ENCODE measurements at regions not wholly inside any gene's neighbourhood (a gene's known extent, or its start where the extent isn't known, plus 50 kb on each side); places are given as distances from the start of the nearest gene placed in this dataset.

DNA sequence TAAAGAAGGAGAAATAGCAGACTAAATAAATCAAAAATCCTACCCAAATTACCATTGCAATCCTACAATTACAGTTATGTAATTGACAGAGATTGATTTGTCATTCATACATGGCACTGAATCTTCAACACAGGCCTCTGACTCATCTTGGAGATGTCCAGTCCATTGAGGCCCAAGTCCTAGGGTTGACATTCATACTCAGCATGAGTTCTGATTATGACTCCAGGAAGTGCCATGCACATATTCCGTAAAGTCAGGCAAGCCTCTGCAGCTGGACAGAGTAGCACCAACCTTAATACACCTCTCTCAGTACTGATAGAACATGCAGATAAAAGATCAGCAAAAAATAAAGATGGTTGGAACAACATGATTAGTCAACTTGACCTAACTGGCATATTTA lies 353.7 kb upstream of the NFE2L3 start:
- TF ChIP-seq EGR1 (IDR thresholded peaks at IDR 0.05; ENCODE audit: low read depth) = no peak
- no peak for TF ChIP-seq CTCF (IDR thresholded peaks at IDR 0.05 in 2 of 3, conservative IDR thresholded peaks at IDR 0.05 in 1 of 3; ENCODE audit: borderline replicate concordance in 1 of 3, insufficient read depth in 1 of 3, low read depth in 2 of 3, low read length in 2 of 3)
- TF ChIP-seq, protein P1, sequence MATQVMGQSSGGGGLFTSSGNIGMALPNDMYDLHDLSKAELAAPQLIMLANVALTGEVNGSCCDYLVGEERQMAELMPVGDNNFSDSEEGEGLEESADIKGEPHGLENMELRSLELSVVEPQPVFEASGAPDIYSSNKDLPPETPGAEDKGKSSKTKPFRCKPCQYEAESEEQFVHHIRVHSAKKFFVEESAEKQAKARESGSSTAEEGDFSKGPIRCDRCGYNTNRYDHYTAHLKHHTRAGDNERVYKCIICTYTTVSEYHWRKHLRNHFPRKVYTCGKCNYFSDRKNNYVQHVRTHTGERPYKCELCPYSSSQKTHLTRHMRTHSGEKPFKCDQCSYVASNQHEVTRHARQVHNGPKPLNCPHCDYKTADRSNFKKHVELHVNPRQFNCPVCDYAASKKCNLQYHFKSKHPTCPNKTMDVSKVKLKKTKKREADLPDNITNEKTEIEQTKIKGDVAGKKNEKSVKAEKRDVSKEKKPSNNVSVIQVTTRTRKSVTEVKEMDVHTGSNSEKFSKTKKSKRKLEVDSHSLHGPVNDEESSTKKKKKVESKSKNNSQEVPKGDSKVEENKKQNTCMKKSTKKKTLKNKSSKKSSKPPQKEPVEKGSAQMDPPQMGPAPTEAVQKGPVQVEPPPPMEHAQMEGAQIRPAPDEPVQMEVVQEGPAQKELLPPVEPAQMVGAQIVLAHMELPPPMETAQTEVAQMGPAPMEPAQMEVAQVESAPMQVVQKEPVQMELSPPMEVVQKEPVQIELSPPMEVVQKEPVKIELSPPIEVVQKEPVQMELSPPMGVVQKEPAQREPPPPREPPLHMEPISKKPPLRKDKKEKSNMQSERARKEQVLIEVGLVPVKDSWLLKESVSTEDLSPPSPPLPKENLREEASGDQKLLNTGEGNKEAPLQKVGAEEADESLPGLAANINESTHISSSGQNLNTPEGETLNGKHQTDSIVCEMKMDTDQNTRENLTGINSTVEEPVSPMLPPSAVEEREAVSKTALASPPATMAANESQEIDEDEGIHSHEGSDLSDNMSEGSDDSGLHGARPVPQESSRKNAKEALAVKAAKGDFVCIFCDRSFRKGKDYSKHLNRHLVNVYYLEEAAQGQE (IDR thresholded peaks at IDR 0.05; ENCODE audit: low read depth) = no peak
- no peak for TF ChIP-seq SIN3A (IDR thresholded peaks at IDR 0.05; ENCODE audit: low read depth)
- no peak for TF ChIP-seq SP1 (IDR thresholded peaks at IDR 0.05; ENCODE audit: low read depth)
- TF ChIP-seq POLR2A (IDR thresholded peaks at IDR 0.05; ENCODE audit: borderline replicate concordance, extremely low read depth, insufficient read depth, insufficient read length) = no peak
- TF ChIP-seq POLR2AphosphoS5 (IDR thresholded peaks at IDR 0.05; ENCODE audit: low read depth, low read length) = no peak
- no peak for TF ChIP-seq JUND (IDR thresholded peaks at IDR 0.05)
- no peak for TF ChIP-seq YY1 (IDR thresholded peaks at IDR 0.05; ENCODE audit: extremely low read depth, insufficient replicate concordance, low read depth, low read length)
- TF ChIP-seq TCF7L2 (IDR thresholded peaks at IDR 0.05; ENCODE audit: borderline replicate concordance, extremely low read depth, insufficient read depth, insufficient read length) = no peak
- TF ChIP-seq EZH2phosphoT487 (IDR thresholded peaks at IDR 0.05; ENCODE audit: borderline replicate concordance) = no peak
- no peak for TF ChIP-seq EZH2 (IDR thresholded peaks at IDR 0.05)

Data from HCT116 (cell line).